Left lobe of liver (tissue), 2 donors: ENCODE measurements at regions not wholly inside any gene's neighbourhood (a gene's known extent, or its start where the extent isn't known, plus 50 kb on each side); places are given as distances from the start of the nearest gene placed in this dataset.

Experiments used
- ATAC-seq: fragments of 200-7000 bp; cut with Tn5 transposase; one replicate; pipeline ENCODE4 v1.9.1; 2020; ENCODE audit warnings: mild to moderate bottlenecking, moderate library complexity
- DNase-seq: peaks from one replicate; pipeline ENCODE4 v3.0.0-alpha.2; 2020; ENCODE audit warnings: low spot score
- donor health status: DM: no; HTN: no; CAD: no; lungs with moderate emphysema.
- donor health status: DM: no; HTN: yes; CAD: no.

DNA sequence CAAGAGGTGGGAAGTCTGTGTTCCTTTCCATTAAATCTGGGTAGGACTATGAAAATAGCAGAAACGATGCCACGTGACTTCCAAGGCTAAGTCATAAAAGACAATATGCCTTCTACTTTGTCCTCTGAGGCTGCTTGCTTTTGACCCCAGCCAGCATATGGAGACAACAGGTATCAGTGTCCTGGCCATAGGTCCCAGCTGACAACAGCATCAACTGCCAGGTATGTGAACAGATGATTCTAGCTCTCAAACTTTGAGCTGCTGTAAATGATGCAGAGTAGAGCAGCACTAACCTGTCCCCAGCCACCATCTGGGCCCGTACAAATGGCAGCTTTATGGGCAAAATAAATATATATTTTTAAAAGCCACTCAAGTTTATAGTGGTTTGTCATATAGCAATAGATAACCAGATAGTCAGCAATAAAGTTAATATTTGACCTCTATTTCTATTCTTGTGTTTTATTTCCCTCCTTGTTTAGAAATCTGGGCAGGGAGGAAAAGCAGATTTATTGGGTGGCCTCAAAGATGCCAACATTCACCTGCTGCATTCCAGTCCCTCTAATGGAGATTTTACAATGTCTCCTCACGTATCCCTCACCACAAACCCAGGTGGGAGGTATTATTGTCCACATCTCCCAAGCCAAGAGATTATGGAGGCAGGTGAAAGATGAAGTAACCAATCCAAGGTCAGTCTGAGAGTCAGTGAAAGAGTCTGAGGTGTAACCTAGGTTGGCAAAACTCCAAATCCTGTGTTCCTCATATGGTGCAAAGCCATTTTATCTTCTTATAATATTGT is 209.6 kb upstream of the LARGE1 start:
- DNase-seq (no peak), ATAC-seq (no peak)

DNA sequence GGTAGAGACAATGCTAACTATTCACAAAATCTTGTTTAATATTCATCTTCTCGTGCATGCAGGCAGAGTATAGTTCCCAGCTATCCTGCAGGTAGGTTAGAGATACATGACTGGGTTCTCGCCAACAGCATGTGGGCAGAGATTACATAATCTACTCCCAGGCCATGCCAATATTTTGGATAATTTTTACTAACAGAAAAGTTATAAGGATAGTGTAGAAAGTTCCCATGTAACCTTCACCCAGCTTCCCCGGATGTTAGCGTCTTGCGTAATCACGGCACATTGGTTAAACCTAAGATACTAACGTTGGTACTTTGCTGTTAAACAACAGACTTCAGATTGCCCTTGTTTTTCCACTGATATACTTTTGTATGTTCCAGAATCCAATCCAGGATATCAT is 215.5 kb upstream of the LARGE1 start:
- ATAC-seq (peak; percentile 87), DNase-seq (peak; percentile 82)

DNA sequence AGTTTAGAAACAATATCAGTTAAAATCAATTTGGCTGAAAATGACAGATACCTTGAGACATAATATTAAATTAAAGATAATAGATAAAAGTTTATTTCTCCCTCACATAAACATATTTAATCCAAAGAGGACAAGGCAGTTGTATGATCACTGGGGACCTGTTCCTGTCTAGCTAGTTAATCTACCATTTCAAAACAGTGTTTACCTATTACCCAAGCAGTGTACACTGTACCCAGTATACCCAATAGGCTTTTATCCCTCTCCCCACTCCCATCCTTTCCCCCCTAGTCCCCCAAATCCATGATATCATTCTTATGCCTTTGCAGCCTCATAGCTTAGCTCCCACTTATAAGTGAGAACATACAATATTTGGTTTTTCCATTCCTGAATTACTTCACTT is 229.7 kb upstream of the LARGE1 start:
- peak; percentile 89 for ATAC-seq

GRCh38 chr22:34159491-34159890 is 239.2 kb upstream of the LARGE1 start:
- DNase-seq: no peak
- ATAC-seq: no peak

More for the DNA sequence above, 229.7 kb upstream of the LARGE1 start:
- no peak for DNase-seq

DNA sequence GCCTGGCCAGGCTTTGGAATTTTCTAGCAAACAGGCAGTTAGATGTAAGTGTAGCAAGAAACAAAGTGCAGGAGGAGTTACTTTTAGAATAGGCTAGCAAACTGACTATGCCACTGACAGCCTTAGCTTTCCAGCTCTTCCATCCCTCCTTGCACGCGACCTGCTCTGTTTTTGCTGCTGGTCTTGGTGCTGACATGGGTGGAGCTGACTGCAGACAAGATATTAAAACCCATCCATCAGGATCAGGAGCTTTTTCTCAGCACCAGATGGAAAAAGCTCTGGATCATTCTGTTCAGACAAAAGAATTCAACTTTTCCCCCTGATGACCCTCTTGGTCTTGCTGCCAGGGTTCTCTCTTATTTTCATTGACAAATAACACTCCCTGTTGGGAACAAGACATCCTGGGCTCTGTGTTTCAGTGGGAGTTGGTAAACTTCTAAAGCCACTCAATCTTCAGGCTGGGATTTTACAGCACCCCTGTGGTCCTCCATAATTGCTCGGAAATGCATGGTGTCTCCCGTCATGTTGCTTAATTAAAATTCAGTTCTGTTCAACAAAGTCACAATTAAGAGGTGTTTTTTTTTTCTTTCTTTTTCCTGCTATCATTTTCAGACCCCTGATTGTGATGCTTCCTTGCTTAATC is 240.0 kb upstream of the LARGE1 start:
- ATAC-seq (no peak), DNase-seq (no peak)

DNA sequence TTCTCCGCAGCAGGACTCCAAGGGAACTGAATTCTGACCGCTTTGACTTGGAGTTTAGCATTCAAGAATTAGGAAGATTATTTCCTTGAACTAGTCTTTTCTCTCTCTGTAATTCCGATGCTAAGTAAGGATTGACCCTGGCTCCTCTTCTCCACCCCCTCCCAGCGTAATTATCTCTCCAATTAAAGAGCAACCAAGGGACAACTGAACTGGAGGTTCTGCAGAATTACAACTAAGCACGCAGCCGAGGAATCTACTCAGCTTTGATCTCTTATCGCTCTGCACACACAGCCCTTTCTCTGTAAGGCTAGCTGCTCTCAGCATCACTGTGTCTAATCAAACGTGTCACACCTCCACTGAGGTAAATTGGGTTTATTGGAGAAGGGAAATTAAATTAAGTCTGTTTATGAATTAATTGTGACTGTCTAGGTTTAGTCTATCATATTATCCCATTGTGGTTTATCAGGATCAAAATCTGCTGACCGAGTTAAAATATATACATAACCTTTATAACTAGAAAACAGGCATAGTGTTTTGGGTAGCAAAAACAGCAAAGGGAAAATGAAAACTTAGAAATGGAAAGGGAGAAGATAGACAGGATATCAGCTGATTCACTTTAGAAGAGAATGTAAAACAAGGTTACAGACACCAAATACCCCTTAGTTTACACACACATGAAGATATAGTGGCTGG is 241.3 kb upstream of the LARGE1 start:
- DNase-seq: no peak
- no peak for ATAC-seq

DNA sequence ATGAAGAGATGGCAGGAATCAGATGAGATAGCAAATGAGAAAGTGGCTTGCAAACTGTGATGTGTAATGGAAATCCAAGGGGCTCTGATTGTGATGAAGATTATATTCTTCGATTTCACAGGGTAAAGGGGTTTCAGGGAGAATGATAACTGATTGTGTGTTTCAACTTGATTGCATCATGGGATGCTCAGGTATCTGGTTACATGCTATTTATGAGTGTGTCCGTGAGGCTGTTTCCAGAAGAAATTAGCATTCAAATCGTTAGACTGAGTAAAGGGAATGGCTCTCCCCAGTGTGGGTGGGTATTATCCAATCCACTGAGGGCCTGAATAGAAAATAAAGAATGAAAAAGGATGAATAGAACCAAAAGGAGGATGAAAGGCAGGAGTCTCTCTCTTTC is 278.7 kb upstream of the LARGE1 start:
- no peak for ATAC-seq

DNA sequence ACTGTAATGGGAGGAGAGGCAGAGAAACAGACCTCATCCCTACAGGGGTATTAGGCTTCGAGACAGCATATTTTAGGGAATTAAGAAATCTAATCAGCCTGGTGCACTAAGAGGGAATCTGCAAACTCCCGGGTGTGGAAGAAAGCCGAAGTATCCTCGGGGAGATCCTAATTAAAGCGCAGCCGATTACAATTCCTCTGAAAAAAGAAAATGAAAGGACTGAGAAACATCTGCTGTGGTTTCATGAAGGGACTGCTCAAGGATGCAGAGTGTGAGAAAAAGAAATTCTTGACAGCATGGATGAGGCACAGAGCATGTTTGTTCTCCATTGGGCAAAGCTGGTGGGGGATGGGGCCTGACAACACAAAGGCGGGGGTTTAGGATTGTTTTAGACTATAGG is 290.0 kb upstream of the LARGE1 start:
- no peak for DNase-seq

More for the DNA sequence above, 278.7 kb upstream of the LARGE1 start:
- no peak for DNase-seq

DNA sequence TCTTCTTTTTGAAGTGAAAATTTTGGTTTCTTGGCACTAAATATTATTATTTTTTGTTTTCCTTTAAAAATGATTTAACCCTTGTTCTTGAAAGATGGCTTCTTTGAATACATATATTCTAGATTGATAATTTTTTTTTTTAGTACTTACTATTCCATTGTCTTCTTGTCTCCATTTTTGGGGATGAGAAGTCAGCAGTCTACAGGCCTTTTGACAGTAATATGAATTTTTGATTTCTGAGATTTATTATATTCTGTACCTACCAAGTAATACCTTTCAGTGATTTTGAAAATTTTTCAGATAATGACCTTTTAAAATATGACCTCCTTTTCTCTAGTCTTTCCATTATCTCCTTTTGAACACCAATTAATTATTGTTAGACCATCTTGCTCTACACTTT is 294.1 kb upstream of the LARGE1 start:
- DNase-seq (no peak), ATAC-seq (no peak)

More for the DNA sequence above, 290.0 kb upstream of the LARGE1 start:
- ATAC-seq: no peak

GRCh38 chr22:34225278-34225677 is 305.0 kb upstream of the LARGE1 start:
- DNase-seq (no peak), ATAC-seq (no peak)

GRCh38 chr22:34236527-34236926 is 316.3 kb upstream of the LARGE1 start:
- DNase-seq (peak; percentile 63), ATAC-seq (peak; percentile 94)

GRCh38 chr22:34239421-34239820 is 319.1 kb upstream of the LARGE1 start:
- ATAC-seq (no peak), DNase-seq (no peak)

GRCh38 chr22:34243023-34243422 is 322.7 kb upstream of the LARGE1 start:
- DNase-seq (no peak), ATAC-seq (no peak)

DNA sequence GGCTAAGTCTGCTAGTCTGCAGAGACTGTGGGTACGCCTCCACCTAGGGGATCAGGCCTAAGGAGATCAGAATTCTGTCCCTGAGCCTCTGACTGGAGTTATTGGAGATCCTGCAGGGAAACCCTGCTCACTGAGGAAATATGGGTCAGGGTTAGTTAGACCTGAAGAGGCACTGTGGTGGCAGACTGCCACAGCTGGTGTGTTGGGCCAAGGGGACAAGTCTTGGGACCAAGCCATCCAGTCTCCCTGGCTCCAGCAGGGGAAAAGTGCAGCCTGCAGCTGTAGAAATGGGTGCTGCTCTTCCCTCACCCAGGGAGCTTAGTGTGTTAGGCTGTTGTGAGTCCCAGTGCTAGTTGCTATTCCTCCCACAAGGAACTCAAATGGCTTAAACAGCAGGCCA is 334.8 kb upstream of the LARGE1 start:
- no peak for ATAC-seq
- DNase-seq: no peak

DNA sequence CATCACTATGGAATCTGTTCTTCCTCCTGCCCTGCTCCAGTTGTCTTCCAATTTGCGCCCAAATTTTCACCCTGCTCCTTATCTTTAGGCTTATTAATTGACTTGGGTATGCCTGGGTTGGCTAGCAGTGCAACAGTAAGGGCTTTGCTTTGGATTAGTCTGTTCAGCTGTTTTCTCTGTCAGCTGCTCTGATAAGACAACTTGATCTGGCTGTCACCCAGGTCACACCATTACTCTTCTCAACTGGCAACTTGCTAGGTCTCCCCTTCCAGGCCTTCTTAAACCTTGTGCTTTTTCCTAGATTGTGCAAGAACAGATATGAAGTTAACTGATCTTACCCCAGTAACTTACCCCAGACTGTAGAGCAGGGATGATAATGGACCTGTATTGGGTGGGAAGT is 357.8 kb upstream of the LARGE1 start:
- no peak for DNase-seq
- no peak for ATAC-seq

GRCh38 chr22:34281738-34282137 is 361.5 kb upstream of the LARGE1 start:
- ATAC-seq: no peak
- no peak for DNase-seq

DNA sequence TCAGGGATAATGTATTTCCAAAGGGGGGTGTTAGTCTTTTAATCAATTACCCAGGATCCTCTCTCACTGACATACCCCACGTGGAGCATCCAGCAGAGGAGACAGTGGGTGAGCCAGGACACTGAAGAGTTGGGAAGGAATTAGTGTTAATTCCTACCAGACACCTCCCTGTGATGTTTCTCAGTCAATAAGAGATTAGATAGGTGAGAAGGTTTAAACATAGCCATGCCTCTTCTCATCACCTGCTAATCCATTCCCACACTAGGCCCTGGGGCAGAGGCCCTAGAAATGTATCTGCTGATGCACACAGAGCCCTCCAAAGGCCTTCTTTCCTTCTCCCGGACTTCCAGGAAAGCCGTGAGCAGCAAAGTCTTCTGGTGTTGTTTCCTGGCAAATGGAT is 363.6 kb upstream of the LARGE1 start:
- no peak for DNase-seq
- ATAC-seq: no peak

DNA sequence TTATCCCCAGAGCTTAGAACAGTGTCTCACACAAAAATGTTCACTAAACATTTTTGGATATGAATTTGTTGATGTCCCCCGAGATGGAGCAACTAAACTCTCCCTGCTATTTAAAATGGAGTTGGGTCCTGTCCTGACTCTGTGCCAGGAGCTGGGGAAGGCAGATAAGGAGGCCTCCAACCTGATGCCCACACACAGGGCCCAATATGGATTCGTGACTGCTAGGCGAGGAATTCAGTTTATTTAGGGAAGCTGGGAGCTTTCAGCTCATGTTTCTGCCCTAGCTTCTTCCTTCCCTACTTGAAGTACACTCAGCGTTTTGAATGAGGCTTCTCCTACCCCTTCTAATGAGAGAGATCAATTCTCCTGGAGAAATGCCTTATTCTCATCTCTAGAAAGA is 373.0 kb upstream of the LARGE1 start:
- ATAC-seq: no peak

DNA sequence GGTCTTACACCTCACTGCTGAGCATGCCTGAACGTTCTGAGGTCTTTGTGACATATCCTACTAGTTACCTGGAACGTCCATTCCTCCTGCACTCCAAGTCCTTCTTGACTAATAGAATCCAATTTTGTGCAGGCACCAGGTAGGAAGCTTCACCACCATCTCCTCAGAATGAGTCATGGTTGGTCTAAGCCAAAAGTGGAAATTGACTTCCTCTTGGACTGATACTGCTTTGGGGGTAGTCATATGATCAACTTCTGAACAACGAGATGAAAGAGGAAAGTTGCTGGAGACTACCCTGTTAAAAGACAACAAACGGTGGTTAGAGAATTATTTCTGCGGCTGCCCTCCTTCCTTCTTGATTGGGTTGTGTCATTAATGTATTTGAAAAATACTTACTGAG is 374.2 kb upstream of the LARGE1 start:
- no peak for ATAC-seq
- no peak for DNase-seq

More for the DNA sequence above, 373.0 kb upstream of the LARGE1 start:
- no peak for DNase-seq

- no peak for DNase-seq
Observed at GRCh38 chr22:34294986-34295385, 374.7 kb upstream of the LARGE1 start.

GRCh38 chr22:34296461-34296860 is 376.2 kb upstream of the LARGE1 start:
- DNase-seq: no peak
- ATAC-seq: no peak

More at GRCh38 chr22:34294986-34295385, 374.7 kb upstream of the LARGE1 start:
- ATAC-seq: no peak
